HCT116 (cell line): ENCODE measurements at regions not wholly inside any gene's neighbourhood (a gene's known extent, or its start where the extent isn't known, plus 50 kb on each side); places are given as distances from the start of the nearest gene placed in this dataset.

Experiments
- ATAC-seq: fragments of 200-7000 bp; cut with Tn5 transposase; 2 replicates; pipeline ENCODE4 v1.9.1; 2020; ENCODE audit warnings: mild to moderate bottlenecking, moderate library complexity
- BruUV-seq: library from RNA; stranded (reverse); fragments of 400-500 nt; replicated peaks from 2 replicates; lab custom pipeline; 2021; lab: Mats Ljungman, UMichigan
- CTCF ChIA-PET: fragments of 300-600 bp; sonication (Branson Sonifier 250); formaldehyde crosslinking; loops from one replicate; lab custom pipeline; 2021; ENCODE audit warnings: antibody characterized with exemption; lab: Charles Lee
- POLR2A ChIA-PET: fragments of 300-600, 350-600 bp; sonication (Branson Sonifier 250); formaldehyde crosslinking; loops from one replicate; lab custom pipeline; 2021; ENCODE audit warnings: antibody characterized with exemption; lab: Charles Lee
- RAD21 ChIA-PET, 2 experiments: fragments of 300-600 bp; sonication (Branson Sonifier 250); formaldehyde crosslinking; loops; one replicate each; lab custom pipeline; 2023; ENCODE audit warnings: low total read pairs in 2 of 2; ENCODE audit not compliant: uncharacterized antibody in 2 of 2, unreplicated experiment in 2 of 2, low non-redundant PET in 1 of 2; lab: Charles Lee
- DNase-seq: peaks from one replicate; pipeline ENCODE4 v3.0.0-alpha.2; 2010; ENCODE audit warnings: low read depth, low spot score
- H2AFZ ChIP-seq: fragments of 200-600 bp; shearing (Covaris generic), sonication (generic); 2 replicates; pipeline ENCODE4 v1.6.1; 2017; ENCODE audit warnings: low read depth, mixed run types, mixed read lengths, antibody characterized with exemption, low read length; ENCODE audit not compliant: poor library complexity, severe bottlenecking
- H3K27ac ChIP-seq: 2 replicates; pipeline ENCODE4 v1.5.1; 2012; ENCODE audit warnings: low read depth, low read length
- H3K27me3 ChIP-seq: fragments of 200-600 bp; sonication (generic); 2 replicates; pipeline ENCODE4 v1.6.1; 2016; ENCODE audit warnings: mixed run types, low read length, mixed read lengths; ENCODE audit not compliant: insufficient read depth
- H3K36me3 ChIP-seq, 2 experiments: fragments of 200-500 bp in 1 of 2; fragments of 200-600 bp in 1 of 2; sonication (Bioruptor generic) in 1 of 2; sonication (generic) in 1 of 2; 2 replicates each; pipeline versions ENCODE4 v1.5.1 to v1.6.1; 2014 to 2016; ENCODE audit warnings: low read length in 2 of 2, inconsistent platforms in 1 of 2, mixed read lengths in 1 of 2, mixed run types in 1 of 2; ENCODE audit not compliant: insufficient read depth in 2 of 2, control insufficient read depth in 1 of 2
- H3K4me1 ChIP-seq, 2 experiments: fragments of 200-600 bp in 1 of 2; sonication (generic) in 1 of 2; 2 replicates each; pipeline versions ENCODE4 v1.5.1 to v1.6.1; 2012 to 2017; ENCODE audit warnings: low read length in 2 of 2, inconsistent platforms in 1 of 2, mild to moderate bottlenecking in 1 of 2, mixed read lengths in 1 of 2, mixed run types in 1 of 2, moderate library complexity in 1 of 2; ENCODE audit not compliant: insufficient read depth in 2 of 2, control insufficient read depth in 1 of 2
- H3K4me2 ChIP-seq: fragments of 200-600 bp; sonication (generic); 2 replicates; pipeline ENCODE4 v1.6.1; 2017; ENCODE audit warnings: mixed run types, low read length, mixed read lengths
- H3K4me3 ChIP-seq, 2 experiments: fragments of 200-600 bp in 1 of 2; sonication (generic) in 1 of 2; replicated peaks in 1 of 2; 2 replicates each; pipeline ENCODE4 v1.5.1; 2011 to 2016; ENCODE audit warnings: low read length in 2 of 2, control low read depth in 1 of 2, low read depth in 1 of 2, mild to moderate bottlenecking in 1 of 2, mixed read lengths in 1 of 2, mixed run types in 1 of 2
- H3K79me2 ChIP-seq: fragments of 200-600 bp; sonication (generic); 2 replicates; pipeline ENCODE4 v1.6.1; 2017; ENCODE audit warnings: mild to moderate bottlenecking, mixed run types, low read length, moderate library complexity, mixed read lengths; ENCODE audit not compliant: insufficient read depth
- H3K9ac ChIP-seq: fragments of 200-600 bp; sonication (generic); 2 replicates; pipeline ENCODE4 v1.6.1; 2016; ENCODE audit warnings: low read length, mixed read lengths
- H3K9me2 ChIP-seq: fragments of 200-600 bp; sonication (generic), shearing (Covaris generic); 2 replicates; pipeline ENCODE4 v1.6.1; 2017; ENCODE audit warnings: mixed run types, mild to moderate bottlenecking, moderate library complexity; ENCODE audit not compliant: insufficient read depth
- H3K9me3 ChIP-seq, 2 experiments: fragments of 200-500 bp in 1 of 2; fragments of 200-600 bp in 1 of 2; sonication (Bioruptor generic) in 1 of 2; sonication (generic) in 1 of 2; 2 replicates each; pipeline ENCODE4 v1.6.1; 2014 to 2017; ENCODE audit warnings: low read length in 2 of 2, mixed read lengths in 2 of 2, inconsistent platforms in 1 of 2, low read depth in 1 of 2, mild to moderate bottlenecking in 1 of 2, mixed run types in 1 of 2, moderate library complexity in 1 of 2; ENCODE audit not compliant: control insufficient read depth in 1 of 2, insufficient read depth in 1 of 2
- H4K20me1 ChIP-seq: fragments of 200-600 bp; sonication (generic), shearing (Covaris generic); 2 replicates; pipeline ENCODE4 v1.6.1; 2017; ENCODE audit warnings: mixed run types, mild to moderate bottlenecking, moderate library complexity; ENCODE audit not compliant: insufficient read depth
- EZH2 ChIP-seq: fragments of 200-600 bp; sonication (generic); IDR thresholded peaks from 2 replicates; pipeline ENCODE4 v1.6.1; 2017; ENCODE audit warnings: antibody characterized with exemption, mixed run types
- POLR2AphosphoS5 ChIP-seq: IDR thresholded peaks from 2 replicates; pipeline ENCODE4 v1.6.1; 2011; ENCODE audit warnings: mild to moderate bottlenecking, low read depth, low read length, moderate library complexity
- SIN3A ChIP-seq: IDR thresholded peaks from 2 replicates; pipeline ENCODE4 v1.6.1; 2012; ENCODE audit warnings: low read depth
- YY1 ChIP-seq: IDR thresholded peaks from 2 replicates; pipeline ENCODE4 v1.6.1; 2011; ENCODE audit warnings: low read length, low read depth, moderate library complexity, mild to moderate bottlenecking; ENCODE audit not compliant: insufficient replicate concordance; ENCODE audit errors: extremely low read depth
- intact Hi-C: fragments of 100-400 bp; cut with micrococcal nuclease; formaldehyde crosslinking; loops from 2 replicates; pipeline ENCODE4 v1.10.0; 2022
- TF ChIP-seq, protein P1 (sequence below): IDR thresholded peaks from 2 replicates; pipeline ENCODE4 v1.6.1; 2012

DNA sequence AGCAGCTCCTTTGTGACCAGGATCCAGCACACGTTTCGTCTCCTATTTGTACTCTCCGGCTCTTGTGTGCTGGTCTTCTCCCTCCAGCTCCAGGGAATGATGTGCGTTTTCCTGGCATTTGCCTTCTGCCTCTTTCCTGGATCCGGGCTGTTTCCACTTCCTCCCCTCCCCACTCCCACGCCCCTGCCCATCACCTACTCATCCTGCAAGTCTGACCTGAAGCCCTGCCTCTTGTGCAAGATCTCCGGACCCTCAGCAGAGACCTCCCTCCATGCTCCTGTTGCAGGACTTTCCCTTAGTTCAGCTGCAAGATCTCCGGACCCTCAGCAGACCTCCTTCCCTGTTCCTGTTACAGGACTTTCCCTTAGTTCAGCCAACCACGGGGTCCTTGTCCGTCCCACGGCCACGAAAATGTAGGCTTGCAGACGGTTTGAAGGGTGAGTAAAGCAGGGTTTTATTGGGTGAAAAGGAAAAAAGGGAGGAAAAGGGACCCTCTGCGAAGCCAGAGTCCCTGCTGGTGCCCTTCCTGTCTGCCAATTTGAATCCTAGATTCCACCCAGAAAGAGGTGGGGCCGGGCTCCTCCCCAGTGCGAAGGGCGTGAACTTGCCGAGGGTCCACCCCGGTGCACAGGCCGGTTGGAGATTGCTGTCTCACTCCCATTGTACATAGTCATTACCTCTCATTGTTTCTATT is 74.4 kb upstream of the IRF2 start:
- intact Hi-C loops: no loop called here
- Histone ChIP-seq H3K9me3 (no peaks in the 10 kb centered on the region), H3K27ac (no peak overlapping the region), H2AFZ (no peak overlapping the region), H3K36me3 (no peaks in the 10 kb centered on the region), H3K9me2 (no peaks in the 10 kb centered on the region), H3K4me1 (no peaks in the 10 kb centered on the region; a peak in 1 of 4 replicates), H3K79me2 (no peaks in the 10 kb centered on the region), H4K20me1 (no peaks in the 10 kb centered on the region), H3K4me2 (no peak overlapping the region), H3K9ac (no peak overlapping the region), H3K4me3 (no peak overlapping the region)
- no peak for DNase-seq
- ATAC-seq: no peak
- RAD21 ChIA-PET: no interaction called here
- no peak for TF ChIP-seq POLR2AphosphoS5
- TF ChIP-seq, all 23 proteins: peak for 0
- POLR2A ChIA-PET: no interaction called here
- H3K27me3 ChIP-seq: no peaks in the 10 kb centered on the region
- no TSS peak for BruUV-seq
- CTCF ChIA-PET: no interaction called here

DNA sequence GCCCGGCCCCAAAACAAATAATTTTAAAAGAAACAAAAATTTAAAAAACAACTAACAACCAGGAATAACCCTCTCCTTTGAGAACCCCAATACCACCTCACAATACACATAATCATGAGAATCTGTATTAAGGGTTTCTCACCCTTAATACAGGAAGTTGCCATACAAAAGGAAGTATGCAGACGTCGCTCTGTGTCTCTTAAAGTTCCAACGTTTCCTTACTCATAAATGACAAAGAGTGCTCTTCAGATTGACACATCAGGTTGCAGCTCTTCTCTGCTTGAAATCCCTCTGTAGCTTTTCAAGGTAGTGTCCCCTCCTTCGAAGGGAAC is 73.9 kb upstream of the IRF2 start:
- RAD21 ChIA-PET: no interaction called here
- Histone ChIP-seq H2AFZ (no peak overlapping the region), H3K79me2 (no peaks in the 10 kb centered on the region), H3K36me3 (no peaks in the 10 kb centered on the region), H3K9ac (no peak overlapping the region), H3K9me2 (no peaks in the 10 kb centered on the region), H3K9me3 (no peaks in the 10 kb centered on the region), H3K27ac (no peak overlapping the region), H3K4me2 (no peak overlapping the region), H3K4me3 (no peak overlapping the region), H4K20me1 (no peaks in the 10 kb centered on the region), H3K27me3 (no peaks in the 10 kb centered on the region), H3K4me1 (no peaks in the 10 kb centered on the region; a peak in 1 of 4 replicates)
- ATAC-seq (no peak), DNase-seq (no peak)
- CTCF ChIA-PET: no interaction called here
- intact Hi-C loops: no loop called here
- POLR2A ChIA-PET: no interaction called here
- TF ChIP-seq, protein P1, sequence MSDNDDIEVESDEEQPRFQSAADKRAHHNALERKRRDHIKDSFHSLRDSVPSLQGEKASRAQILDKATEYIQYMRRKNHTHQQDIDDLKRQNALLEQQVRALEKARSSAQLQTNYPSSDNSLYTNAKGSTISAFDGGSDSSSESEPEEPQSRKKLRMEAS: no peak
- TF ChIP-seq YY1 (no peak), EZH2 (no peak), SIN3A (no peak)
- no TSS peak for BruUV-seq
